OCI-LY1 (cell line): ENCODE measurements at regions not wholly inside any gene's neighbourhood (a gene's known extent, or its start where the extent isn't known, plus 50 kb on each side); places are given as distances from the start of the nearest gene placed in this dataset.

ENCODE experiments used
- EZH2 ChIP-seq: fragments of 200-600 bp; sonication (generic), shearing (Covaris generic); IDR thresholded peaks from 2 replicates; pipeline ENCODE4 v1.8.0; 2017; ENCODE audit warnings: borderline replicate concordance, mixed run types, mild to moderate bottlenecking, antibody characterized with exemption, low read length, moderate library complexity, mixed read lengths
- TF ChIP-seq, protein P1 (sequence below): fragments of 200-600 bp; sonication (generic), shearing (Covaris generic); IDR thresholded peaks from 2 replicates; pipeline ENCODE4 v1.5.1; 2017; ENCODE audit warnings: mild to moderate bottlenecking, antibody characterized with exemption, low read length, moderate library complexity, mixed read lengths

DNA sequence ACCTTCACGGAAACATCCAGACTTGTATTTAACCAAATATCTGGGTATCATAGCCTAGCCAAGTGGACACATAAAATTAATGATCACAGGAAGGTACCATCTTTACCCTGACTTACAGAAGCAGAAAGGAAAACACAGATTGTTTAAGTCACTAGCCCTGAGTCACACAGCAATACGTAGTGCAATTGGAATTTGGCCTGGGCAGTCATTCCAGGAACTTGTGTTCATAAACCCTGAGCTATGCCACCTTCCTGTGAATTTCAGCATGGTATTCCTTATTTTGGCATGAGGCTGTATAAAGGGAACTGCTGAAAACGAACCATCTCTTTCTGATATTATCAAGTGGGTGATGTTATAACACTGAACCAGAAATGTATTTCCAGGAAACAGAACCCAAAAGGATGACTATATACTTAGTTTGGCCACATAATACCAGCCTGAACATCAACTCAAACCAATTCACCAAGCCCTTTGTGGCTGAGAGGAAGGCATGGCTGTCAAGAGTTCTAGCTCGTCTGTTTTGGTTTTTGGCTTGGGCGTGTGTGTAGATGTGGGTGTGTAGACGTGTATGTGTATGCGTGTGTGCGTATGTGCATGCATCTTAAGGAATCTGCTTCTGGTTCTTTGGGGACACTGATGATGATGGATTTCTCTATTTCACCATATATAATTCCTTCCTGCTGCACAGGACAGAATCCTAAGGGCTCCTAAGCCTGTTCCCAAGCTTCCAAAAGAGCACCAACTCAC, 533.4 kb upstream of the ID2 start:
- TF ChIP-seq, protein P1, sequence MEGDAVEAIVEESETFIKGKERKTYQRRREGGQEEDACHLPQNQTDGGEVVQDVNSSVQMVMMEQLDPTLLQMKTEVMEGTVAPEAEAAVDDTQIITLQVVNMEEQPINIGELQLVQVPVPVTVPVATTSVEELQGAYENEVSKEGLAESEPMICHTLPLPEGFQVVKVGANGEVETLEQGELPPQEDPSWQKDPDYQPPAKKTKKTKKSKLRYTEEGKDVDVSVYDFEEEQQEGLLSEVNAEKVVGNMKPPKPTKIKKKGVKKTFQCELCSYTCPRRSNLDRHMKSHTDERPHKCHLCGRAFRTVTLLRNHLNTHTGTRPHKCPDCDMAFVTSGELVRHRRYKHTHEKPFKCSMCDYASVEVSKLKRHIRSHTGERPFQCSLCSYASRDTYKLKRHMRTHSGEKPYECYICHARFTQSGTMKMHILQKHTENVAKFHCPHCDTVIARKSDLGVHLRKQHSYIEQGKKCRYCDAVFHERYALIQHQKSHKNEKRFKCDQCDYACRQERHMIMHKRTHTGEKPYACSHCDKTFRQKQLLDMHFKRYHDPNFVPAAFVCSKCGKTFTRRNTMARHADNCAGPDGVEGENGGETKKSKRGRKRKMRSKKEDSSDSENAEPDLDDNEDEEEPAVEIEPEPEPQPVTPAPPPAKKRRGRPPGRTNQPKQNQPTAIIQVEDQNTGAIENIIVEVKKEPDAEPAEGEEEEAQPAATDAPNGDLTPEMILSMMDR, result no peak
- TF ChIP-seq EZH2, result no peak
